ENCODE measurements at regions not wholly inside any gene's neighbourhood (a gene's known extent, or its start where the extent isn't known, plus 50 kb on each side); places are given as distances from the start of the nearest gene placed in this dataset.

DNA sequence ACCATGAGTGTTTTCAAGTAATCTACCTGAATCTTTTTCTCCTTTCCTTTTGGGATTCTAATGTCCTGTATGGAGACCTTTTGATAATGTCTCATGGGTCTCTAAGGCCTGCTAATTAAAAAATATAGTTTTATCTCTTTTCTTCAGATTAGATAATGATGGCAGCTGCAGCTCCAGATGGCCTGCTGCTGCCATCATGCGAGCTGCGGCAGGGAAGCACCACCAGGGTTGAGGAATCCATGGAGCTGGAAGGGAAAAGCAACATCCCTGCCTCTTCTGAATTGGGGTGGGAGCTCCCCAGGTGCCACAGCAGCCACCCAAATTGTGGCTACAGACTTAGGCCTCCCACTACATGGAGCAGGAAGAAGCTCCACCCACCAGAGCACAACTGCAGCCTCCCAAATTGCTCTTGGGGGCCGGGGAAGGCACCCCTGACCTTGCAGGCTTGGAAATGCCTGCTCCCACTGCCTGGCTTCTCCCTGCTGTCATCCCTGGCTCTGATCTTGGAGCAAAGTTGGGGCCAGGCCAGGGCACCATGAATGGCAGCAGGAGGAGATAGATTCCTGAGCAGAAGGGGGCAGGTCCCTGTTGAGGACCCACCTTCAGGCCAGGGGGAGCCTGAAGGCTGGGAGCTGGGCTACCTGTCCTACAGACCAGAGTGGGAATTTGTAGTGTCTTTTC is 189.6 kb upstream of the MAN1A1 start:
- intact Hi-C loops (cut with micrococcal nuclease; ENCODE audit: unreplicated experiment) = no loop called here
- CTCF ChIA-PET (ENCODE audit: unreplicated experiment) = no interaction called here
- no TSS peak for BruUV-seq (replicated peaks)
- Histone ChIP-seq H3K4me3 (ENCODE audit: low read depth, low read length, poor library complexity, severe bottlenecking) (no peak overlapping the region), H3K79me2 (ENCODE audit: insufficient read depth, low read depth, low read length) (no peaks in the 10 kb centered on the region), H3K36me3 (ENCODE audit: insufficient read depth, low read length) (peaks cover 45% of the 10 kb centered on the region), H3K9me2 (ENCODE audit: insufficient read depth, low read length) (no peaks in the 10 kb centered on the region), H3K9me3 (ENCODE audit: low read length) (peaks cover 51% of the 10 kb centered on the region), H2AFZ (ENCODE audit: low read length) (no peak overlapping the region), H4K20me1 (ENCODE audit: insufficient read depth, low read length) (no peaks in the 10 kb centered on the region), H3K4me2 (ENCODE audit: low read length) (no peak overlapping the region), H3K4me1 (ENCODE audit: insufficient read depth, low read length, poor library complexity, severe bottlenecking) (peaks cover 29% of the 10 kb centered on the region), H3K27ac (ENCODE audit: low read depth, low read length, poor library complexity, severe bottlenecking) (no peak overlapping the region)
- POLR2A ChIA-PET = interaction anchor here (0.6 to 2.1 kb wide), 8 partner anchors 8 to 96 kb away, joined by 3 to 8 read pairs (median 3); no protein-coding TSS in a partner anchor
- DNase-seq (ENCODE audit: low spot score) = no peak
- TF ChIP-seq EZH2phosphoT487 (IDR thresholded peaks at IDR 0.05; ENCODE audit: borderline replicate concordance, low read depth, low read length) = no peak
- TF ChIP-seq, protein P1, sequence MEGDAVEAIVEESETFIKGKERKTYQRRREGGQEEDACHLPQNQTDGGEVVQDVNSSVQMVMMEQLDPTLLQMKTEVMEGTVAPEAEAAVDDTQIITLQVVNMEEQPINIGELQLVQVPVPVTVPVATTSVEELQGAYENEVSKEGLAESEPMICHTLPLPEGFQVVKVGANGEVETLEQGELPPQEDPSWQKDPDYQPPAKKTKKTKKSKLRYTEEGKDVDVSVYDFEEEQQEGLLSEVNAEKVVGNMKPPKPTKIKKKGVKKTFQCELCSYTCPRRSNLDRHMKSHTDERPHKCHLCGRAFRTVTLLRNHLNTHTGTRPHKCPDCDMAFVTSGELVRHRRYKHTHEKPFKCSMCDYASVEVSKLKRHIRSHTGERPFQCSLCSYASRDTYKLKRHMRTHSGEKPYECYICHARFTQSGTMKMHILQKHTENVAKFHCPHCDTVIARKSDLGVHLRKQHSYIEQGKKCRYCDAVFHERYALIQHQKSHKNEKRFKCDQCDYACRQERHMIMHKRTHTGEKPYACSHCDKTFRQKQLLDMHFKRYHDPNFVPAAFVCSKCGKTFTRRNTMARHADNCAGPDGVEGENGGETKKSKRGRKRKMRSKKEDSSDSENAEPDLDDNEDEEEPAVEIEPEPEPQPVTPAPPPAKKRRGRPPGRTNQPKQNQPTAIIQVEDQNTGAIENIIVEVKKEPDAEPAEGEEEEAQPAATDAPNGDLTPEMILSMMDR (conservative IDR thresholded peaks at IDR 0.05; ENCODE audit: low read length) = no peak

DNA sequence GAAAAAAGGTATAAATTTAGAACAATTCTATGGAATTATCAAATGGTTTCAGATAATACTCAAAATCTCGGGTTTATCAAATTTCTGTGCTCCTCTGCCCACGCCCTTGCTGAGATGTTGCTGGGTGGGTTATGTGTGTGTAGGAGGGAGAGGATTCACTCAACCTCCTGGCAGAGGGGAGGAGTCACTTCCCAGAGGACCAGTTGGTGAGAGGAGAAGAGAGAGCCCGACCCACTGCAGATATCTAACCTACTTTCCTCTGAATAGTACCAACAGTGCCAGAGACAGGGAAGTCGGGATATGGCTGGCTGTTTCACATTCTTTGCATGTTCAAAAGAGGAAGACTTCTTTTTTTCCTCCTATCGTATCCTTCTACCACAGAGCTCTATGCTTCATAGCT is 187.1 kb upstream of the MAN1A1 start:
- Histone ChIP-seq H3K79me2 (ENCODE audit: insufficient read depth, low read depth, low read length) (no peaks in the 10 kb centered on the region), H2AFZ (ENCODE audit: low read length) (peak overlapping the region; percentile 78; the same call in 1 of the 2 replicates), H3K4me1 (ENCODE audit: insufficient read depth, low read length, poor library complexity, severe bottlenecking) (peaks cover 54% of the 10 kb centered on the region), H3K9me2 (ENCODE audit: insufficient read depth, low read length) (no peaks in the 10 kb centered on the region), H3K27ac (ENCODE audit: low read depth, low read length, poor library complexity, severe bottlenecking) (no peak overlapping the region), H3K9me3 (ENCODE audit: low read length) (peaks cover 51% of the 10 kb centered on the region), H3K4me3 (ENCODE audit: low read depth, low read length, poor library complexity, severe bottlenecking) (no peak overlapping the region), H3K4me2 (ENCODE audit: low read length) (no peak overlapping the region), H3K36me3 (ENCODE audit: insufficient read depth, low read length) (peaks cover 45% of the 10 kb centered on the region), H4K20me1 (ENCODE audit: insufficient read depth, low read length) (no peaks in the 10 kb centered on the region)
- ChIA-PET CTCF (ENCODE audit: unreplicated experiment) (no interaction called here), POLR2A (interaction anchor here (0.9 kb wide), 1 partner anchor 41 kb away, joined by 3 read pairs; no protein-coding TSS in a partner anchor)
- no TSS peak for BruUV-seq (replicated peaks)
- TF ChIP-seq EZH2phosphoT487 (IDR thresholded peaks at IDR 0.05; ENCODE audit: borderline replicate concordance, low read depth, low read length) = no peak
- TF ChIP-seq, protein P1 (conservative IDR thresholded peaks at IDR 0.05; ENCODE audit: low read length) = no peak
- intact Hi-C loops (cut with micrococcal nuclease; ENCODE audit: unreplicated experiment) = no loop called here
- no peak for DNase-seq (ENCODE audit: low spot score)

DNA sequence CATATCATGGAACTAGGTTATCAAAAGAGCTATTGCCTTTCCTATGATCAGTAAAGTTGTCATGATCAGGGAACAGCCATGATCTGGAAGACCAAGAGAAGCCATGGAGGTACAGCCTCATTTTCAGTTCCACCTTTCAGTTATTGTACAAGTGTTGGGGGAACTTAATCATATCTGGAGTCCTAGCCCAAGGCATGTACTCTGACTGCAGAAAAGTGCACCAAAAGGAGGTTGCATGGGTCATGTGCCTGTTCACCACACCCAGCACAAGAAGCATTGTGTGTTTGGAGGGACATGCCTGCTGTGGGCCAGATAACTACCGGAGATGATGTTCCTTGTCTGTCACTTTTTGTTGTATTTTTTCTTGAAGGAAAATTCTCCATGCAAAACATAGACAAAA is 185.8 kb upstream of the MAN1A1 start:
- H3K79me2 ChIP-seq (ENCODE audit: insufficient read depth, low read depth, low read length) = no peaks in the 10 kb centered on the region
- CTCF ChIA-PET (ENCODE audit: unreplicated experiment) = interaction anchor here (1.2 kb wide), 2 partner anchors 184 to 224 kb away, joined by 3 read pairs; no protein-coding TSS in a partner anchor
- peak overlapping the region; percentile 99 for H3K27ac ChIP-seq (ENCODE audit: low read depth, low read length, poor library complexity, severe bottlenecking)
- no peak overlapping the region for H3K4me3 ChIP-seq (ENCODE audit: low read depth, low read length, poor library complexity, severe bottlenecking)
- peaks cover 47% of the 10 kb centered on the region for H3K36me3 ChIP-seq (ENCODE audit: insufficient read depth, low read length)
- peak; percentile 39 for DNase-seq (ENCODE audit: low spot score)
- peaks cover 67% of the 10 kb centered on the region for H3K4me1 ChIP-seq (ENCODE audit: insufficient read depth, low read length, poor library complexity, severe bottlenecking)
- POLR2A ChIA-PET = interaction anchor here (0.6 to 3.4 kb wide), 14 partner anchors 9 to 184 kb away, joined by 3 to 16 read pairs (median 4); no protein-coding TSS in a partner anchor
- no peaks in the 10 kb centered on the region for H4K20me1 ChIP-seq (ENCODE audit: insufficient read depth, low read length)
- peak overlapping the region; percentile 78 for H2AFZ ChIP-seq (ENCODE audit: low read length)
- intact Hi-C loops (cut with micrococcal nuclease; ENCODE audit: unreplicated experiment) = loop anchor here (1.0 to 2.0 kb wide), 2 partner anchors 33 to 185 kb away; no protein-coding TSS in a partner anchor
- no TSS peak for BruUV-seq (replicated peaks)
- no peaks in the 10 kb centered on the region for H3K9me2 ChIP-seq (ENCODE audit: insufficient read depth, low read length)
- H3K4me2 ChIP-seq (ENCODE audit: low read length) = peak overlapping the region; percentile 82
- peaks cover 52% of the 10 kb centered on the region for H3K9me3 ChIP-seq (ENCODE audit: low read length)
- TF ChIP-seq, protein P1 (conservative IDR thresholded peaks at IDR 0.05; ENCODE audit: low read length) = no peak
- no peak for TF ChIP-seq EZH2phosphoT487 (IDR thresholded peaks at IDR 0.05; ENCODE audit: borderline replicate concordance, low read depth, low read length)
